ENCODE measurements at regions not wholly inside any gene's neighbourhood (a gene's known extent, or its start where the extent isn't known, plus 50 kb on each side); places are given as distances from the start of the nearest gene placed in this dataset.
A peak's percentile ranks its signal among the peaks of the same experiment; 100 is the strongest.

DNA sequence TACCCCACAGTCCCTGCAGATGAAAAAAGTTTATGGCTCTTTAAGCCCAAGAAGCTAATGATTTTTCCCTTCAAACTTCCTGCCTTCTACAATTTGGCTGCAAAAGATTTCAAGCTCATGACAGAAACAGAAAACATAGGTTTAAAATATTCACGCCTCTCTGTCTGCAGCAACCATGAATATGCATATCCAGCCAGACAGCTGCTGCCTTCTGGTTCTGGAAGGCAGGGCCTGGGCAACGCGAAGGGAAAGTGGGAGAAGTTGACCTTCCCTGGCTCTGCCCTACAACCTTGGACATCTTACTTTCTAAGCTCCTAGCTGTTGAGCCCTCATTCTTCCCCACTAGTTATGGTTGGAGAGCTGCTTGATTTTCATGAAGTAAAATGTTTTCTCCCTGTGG is 64.8 kb upstream of the CLINT1 start:
- no peak for DNase-seq

DNA sequence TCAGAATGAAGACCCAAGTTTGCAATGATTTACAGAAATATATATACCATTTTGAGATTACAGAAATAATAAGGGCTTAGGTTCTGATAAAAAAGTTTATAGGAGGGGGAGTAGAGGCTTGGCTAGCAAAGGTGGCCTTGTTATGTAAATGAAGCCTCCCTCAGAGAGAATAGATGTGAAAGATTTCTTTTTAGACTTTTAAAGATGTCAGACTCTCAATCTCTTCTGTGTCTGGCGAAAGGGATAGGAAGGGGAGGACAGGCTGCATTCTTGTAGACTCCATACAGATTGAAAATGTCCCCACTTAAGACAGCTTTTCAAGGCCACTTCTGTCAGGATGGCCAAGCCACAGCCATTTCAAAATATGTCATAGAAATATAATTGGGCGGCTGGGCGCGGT is 63.1 kb upstream of the CLINT1 start:
- no peak for DNase-seq

DNA sequence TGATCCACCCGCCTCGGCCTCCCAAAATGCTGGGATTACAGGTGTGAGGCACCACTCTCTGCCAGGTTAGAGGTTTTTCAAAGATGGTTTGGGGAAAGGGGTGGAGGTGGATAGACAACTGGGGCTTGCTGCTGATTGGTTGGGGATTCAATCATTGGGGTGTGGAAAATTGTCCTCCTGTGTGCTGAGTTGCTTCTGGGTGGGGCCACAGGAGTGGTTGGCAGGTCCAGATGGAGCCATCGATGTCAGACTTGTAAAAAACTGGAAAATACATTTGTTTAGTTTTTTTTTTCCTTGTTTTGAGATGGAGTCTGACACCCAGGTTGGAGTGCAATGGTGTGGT is 61.9 kb upstream of the CLINT1 start:
- DNase-seq, result no peak

DNA sequence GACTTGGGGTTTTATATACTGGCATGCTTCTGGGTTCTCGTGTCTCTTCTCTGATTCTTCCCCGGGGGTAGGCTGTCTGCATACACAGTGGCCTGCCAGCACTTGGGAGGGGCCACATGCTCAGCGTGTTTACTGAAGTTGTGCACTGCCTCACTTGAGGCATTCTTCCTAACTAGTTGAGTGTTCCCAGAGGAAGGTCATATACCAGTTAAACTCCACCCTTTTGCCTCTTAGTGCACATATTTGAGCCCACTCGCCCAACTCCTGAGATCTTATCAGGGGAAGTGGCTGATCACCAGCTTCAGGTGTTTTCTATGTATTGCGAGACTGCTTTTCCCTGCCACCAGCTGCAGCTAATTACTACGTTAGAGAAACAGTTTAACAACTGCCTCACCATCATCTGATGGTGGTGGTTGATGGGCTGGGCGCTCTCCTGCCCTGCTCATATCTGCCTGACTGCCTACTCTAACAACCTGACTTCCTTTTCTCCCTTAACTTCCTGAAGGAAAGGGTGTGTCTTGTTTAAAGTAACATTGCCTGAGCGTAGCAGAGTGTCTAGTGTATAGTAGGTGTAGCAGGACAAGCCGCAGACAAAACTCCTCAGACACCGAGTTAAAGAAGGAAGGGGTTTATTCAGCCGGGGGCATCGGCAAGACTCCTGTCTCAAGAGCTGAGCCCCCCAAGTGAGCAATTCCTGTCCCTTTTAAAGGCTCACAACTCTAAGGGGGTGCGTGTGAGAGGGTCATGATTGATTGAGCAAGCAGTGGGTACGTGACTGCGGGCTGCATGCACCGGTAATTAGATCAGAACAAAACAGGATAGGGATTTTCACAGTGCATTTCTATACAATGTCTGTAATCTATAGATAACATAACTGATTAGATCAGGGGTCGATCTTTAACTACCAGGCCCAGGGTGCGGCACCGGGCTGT is 60.1 kb upstream of the CLINT1 start:
- DNase-seq, result no peak

DNA sequence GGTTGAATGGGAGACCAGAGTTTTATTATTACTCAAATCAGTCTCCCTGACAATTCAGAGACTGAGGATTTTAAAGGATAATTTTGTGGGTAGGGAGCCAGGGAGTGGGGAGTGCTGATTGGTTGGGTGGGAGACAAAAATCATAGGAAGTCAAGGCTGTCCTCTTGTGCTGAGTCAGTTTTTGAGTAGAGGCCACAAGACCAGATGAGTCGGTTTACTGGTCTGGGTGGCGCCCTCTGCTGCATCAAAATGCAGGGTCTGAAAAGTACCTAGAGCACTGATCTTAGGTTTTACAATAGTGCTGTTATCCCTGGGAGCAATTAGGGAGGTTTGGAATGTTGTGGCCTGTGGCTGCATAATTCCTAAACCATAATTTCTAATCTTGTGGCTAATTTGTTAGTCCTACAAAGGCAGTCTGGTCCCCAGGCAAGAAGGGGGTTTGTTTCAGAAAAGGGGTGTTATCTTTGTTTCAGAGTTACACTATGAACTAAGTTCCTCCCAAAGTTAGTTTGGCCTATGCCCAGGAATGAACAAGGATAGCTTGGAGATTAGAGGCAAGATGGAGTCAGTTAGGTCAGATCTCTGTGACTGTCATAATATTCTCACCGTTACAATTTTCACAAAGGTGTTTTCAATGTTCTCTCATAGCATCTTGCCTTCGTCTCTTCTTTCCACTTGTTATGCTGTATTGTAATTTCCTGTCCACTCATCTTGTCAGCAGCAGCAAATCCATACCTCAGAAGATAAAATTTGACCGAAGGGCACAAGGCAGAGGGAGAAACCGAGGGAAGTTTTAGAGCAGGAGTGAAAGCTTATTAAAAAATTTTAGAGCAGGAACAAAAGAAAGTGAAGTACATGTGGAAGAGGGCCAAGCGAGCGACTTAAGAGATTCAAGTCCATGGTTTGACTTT is 59.2 kb upstream of the CLINT1 start:
- DNase-seq, result peak; percentile 41

DNA sequence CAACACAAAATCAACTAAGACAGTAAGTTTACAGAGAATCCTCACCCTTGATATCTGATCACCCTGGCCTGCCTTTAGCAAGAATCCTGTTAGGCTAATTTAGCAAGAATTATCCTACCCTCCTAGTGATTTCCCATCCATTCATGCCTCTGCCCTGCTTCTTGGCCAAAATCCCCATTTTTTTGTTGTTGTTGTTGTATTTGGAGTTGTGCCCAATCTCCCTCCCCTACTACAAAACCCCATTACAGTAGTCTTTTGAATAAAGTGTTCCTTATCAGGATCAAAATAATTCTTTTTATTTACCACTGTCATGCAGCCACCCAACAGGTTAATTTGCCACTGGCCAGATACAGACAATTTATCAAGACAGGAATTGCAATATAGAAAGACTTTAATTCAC is 58.5 kb upstream of the CLINT1 start:
- DNase-seq, result no peak

DNA sequence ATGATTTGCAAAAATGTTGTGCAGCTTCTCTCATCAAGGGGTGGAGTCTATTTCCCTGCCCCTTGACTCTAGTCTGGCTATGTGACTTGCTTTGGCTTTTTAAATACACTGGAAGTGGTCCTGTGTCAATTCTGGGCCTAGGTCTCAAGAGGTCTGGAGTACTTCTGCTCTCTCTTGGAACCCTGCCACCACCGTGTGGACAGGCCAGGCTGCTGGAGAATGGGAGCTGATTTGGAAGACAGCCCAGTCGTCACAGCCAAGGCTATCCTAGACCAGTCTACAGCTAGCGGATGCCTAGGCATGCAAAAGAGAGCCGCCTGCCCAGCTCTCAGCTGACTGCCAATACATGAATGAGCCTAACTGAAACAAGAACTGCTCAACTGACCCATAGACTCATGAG is 56.7 kb upstream of the CLINT1 start:
- no peak for DNase-seq

DNA sequence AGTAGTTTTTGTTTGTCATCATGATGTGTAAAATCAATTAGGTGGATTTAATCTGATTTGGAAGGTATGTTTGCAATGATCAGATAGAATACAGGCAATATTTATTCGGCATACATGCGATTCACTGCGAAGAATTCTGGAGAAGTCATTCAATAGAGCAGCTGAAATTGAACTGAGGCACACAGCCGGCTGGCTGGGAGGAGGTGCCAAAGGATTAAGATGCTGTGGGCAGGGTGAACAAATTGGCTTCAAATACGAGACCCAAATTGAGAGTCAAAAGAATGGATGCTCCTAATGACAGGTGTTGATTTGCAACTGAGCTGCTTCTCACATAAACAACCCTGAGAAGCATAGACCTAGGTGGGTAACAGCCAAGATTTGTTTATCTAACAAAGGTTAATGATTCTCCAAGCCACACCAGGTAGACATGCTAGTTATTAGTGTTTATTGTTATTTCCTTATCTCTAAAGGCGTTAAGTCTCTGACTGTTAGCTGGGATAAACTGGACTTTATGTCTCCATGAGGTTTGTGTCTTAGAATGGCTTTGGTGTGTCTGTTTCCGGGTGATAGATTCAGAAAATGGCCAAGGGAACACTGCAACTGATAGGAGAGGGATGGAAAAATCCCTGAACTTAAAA is 55.3 kb upstream of the CLINT1 start:
- DNase-seq, result no peak

DNA sequence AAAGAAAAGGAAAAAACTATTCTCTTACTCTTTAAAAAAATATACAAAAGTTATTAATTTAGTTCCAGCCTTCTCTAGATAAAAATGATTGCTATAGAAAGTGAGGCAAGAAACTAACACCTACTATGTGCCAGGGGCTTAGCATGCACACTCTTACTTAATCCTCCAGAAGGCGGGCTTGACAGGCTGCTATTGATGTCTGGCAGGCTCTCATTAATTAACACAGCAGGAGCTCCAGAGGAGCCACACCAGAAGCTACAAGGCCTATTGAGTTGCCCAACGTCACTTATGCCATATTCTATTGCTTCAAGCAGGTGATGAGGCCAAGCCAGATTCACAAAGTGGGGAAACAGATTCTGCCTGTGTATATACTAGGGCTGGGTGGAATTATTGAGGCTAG is 54.6 kb upstream of the CLINT1 start:
- no peak for DNase-seq

DNA sequence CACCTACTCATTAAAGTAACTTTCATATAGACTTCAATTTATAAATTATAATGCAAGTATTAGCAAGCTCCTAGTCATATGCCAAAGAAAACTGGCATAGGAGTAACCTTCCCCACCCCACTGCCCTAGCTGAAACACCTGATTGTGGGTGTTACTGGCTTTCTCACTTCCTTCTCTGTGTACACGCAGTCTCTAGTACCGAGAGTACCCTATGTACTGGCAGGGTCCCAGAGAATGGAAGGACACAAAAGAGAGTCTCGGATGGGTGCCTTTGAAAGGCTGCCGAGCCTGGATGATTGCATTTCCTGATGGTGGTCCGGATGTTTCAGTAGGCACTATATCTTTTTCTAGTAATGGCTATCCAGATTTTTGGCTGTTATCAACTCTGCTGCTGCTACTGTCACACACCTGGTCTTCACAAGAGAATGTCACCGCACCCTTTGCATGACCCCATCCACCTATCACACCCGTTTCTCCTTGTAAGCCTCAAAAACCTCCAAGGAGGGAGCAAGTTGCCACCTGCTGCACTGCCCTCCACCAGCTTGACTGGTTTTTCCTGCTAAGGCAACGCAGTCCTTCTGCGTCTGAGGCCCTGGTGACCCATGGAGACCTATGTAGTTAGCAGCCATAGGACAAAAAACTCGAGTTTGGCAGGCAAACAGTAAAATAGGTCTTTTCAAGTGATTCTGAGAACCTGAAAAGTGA is 53.8 kb upstream of the CLINT1 start:
- no peak for DNase-seq

DNA sequence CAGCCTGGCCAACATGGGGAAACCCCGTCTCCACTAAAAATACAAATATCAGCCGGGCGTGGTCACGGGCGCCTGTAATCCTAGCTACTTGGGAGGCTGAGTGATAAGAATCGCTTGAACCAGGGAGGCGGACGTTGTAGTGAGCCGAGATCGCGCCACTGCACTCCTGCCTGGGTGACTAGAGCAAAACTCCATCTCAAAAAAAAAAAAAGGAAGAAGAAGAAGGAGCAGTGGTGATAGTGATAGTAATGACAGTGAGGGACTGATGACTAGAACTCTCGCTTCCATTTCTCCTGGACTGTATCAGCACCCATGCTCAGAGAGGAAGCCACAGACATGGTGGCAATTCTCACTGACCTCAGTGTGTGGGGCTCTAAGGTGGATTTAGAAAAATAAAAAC is 52.6 kb upstream of the CLINT1 start:
- DNase-seq, result no peak

All from kidney glomerular epithelial cell (primary cell).